GM19397 (cell line): ENCODE measurements at regions not wholly inside any gene's neighbourhood (a gene's known extent, or its start where the extent isn't known, plus 50 kb on each side); places are given as distances from the start of the nearest gene placed in this dataset.

Experiments used
- ATAC-seq: cut with Tn5 transposase; IDR thresholded peaks from one replicate; pipeline ENCODE4 v1.9.1; 2021; ENCODE audit warnings: mild to moderate bottlenecking, moderate library complexity; ENCODE audit not compliant: unreplicated experiment

- no peak for ATAC-seq
Measured at GRCh38 chr20:12627485-12627884, 381.3 kb upstream of the SPTLC3 start.

- ATAC-seq = no peak
Measured at GRCh38 chr20:12638633-12639312, 370.0 kb upstream of the SPTLC3 start.

DNA sequence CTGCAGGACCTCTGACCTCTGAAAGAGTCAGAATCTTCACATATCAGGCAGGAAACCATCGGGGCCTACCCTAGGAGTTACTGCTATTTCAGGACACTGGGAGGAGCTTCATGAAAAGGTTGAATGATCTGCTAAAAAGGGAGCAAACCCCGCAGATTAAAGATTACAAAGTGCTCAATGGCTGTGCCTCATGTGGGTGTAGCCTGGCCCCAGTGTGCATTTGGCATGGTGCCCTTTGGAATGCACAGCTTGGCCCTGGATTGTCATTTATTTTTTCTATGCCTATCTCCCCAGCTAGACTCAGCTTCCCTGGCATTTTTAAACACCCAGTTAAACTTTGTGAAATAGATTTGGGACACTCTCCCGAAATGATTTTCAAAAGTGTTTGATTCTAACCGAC lies 368.5 kb upstream of the SPTLC3 start:
- no peak for ATAC-seq

- ATAC-seq = no peak
Measured at GRCh38 chr20:12641619-12642018, 367.2 kb upstream of the SPTLC3 start.

DNA sequence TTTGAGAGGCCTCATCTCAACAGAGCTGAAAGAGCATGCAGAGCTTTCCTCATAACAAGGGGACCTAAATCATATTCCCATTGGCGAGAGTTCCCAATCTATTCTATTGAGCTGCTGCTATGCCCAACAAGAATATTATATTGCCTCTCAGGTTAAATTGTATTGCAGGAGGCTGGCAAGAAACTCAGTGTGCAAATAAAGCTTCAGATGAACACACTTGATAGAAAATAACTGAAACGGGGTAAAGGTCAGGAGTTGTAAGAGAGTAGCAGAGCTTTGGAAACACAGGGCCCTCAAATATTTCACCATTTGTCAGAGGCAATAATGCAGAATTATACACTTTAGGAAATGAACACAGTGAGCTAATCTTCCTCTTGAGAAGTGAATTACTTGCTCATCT lies 364.3 kb upstream of the SPTLC3 start:
- no peak for ATAC-seq

DNA sequence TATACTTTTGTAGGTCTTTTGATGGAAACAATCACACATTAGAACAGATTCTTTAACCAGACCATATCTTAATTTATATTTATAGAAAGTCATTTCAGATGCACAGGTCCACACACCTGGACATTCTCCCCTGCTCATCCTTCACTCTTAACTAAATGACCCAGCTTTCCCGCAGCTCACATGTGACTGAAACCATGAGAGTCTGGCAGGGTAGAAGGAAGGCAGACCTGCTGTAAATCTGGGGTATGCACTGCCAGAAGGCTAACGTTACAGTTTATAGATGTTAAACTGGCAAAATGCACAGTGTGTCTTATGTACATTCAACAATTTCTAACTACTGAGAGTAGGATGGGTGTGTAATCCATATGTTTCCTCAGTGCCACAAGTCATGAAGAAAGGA lies 359.5 kb upstream of the SPTLC3 start:
- no peak for ATAC-seq

- no peak for ATAC-seq
Measured at GRCh38 chr20:12653642-12654041, 355.1 kb upstream of the SPTLC3 start.

DNA sequence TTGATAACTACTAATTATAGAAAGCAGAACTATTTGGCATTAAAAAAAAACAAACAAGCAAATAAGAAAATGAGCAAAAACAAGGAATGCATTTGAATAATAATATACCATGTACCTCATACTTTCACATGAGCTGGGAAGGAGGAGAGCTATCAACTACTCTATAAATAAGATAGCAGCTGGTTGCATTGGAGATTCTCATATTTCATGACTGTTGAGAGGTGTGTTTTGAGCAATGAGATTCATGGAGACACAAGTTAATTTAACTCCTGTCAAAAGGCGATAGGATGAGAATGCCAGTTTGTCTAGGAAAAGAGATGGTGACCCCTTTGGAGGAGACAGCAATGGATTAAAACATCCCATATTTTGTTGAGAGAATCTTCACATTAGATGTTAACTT lies 348.8 kb upstream of the SPTLC3 start:
- no peak for ATAC-seq

DNA sequence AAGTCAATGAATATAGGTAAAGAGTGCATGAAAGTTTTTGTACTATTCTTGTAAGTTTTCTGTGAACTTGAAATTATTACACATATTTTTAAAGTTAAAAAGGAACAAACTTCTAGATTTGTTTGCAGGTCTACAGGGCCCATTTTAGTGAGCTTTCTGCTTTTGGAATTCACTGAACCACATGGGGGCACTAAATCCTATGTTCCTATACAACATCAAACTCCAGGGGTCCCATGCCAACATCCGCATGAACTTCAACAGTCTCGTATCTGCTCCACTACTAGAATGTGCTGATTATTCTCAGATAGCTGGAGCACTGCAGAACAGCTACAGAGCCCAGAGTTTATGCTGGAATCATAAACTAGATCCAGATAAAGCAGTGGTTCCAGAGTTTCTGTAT lies 347.9 kb upstream of the SPTLC3 start:
- no peak for ATAC-seq

- no peak for ATAC-seq
Measured at GRCh38 chr20:12670301-12670700, 338.5 kb upstream of the SPTLC3 start.

DNA sequence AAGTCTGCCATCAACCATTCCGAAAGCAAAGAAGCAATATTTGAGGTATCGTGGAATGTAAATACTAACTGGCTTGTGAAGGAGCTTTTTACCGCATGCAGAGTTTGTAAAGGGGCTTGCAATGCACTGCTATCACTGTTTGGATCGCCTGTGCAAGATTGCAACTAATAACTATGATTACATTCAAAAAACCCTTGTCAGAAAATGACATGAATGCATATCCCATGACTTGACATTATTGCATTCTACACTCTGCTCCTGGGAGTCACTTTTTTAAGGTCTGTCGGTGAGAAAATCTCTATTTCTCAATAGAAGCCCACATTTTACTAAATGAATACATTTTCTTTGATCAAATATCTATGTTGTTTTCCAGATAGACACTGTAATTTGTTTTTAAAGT lies 335.4 kb upstream of the SPTLC3 start:
- ATAC-seq = no peak

DNA sequence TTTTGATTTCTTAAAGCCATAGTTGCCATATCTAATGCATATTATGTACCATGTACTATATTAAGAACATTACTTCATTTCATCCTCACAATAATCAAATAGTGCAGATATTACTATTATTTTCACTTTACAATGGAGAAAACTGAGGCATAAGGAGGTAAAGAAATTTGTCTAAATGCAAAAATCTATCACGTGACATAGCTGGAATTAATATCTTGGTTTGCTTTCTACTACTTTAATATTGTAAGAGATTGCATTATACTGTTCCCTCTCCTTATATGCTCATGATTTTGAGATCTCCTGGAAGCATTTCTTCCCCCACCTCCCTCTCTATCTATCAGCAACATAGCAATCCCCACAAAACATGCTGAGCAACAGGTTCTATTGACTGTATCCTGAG lies 330.8 kb upstream of the SPTLC3 start:
- no peak for ATAC-seq

DNA sequence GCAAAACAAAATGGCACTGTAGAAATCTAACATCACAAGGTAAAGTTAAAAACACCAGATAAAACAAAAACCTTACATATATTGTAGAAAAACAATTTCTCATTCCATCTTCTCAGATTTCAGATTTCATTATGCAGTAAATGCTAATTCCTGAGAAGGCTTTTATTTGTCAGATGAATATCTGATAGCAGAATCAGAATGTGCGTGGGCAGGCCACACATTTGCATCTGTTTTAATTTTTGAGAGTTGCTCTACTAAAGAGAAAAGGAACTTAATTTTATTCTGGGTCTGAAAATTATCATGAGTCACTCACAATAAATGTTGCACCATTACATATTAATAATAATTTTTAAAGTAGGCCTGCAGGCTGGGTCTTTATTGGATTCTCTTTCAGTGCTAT lies 329.3 kb upstream of the SPTLC3 start:
- ATAC-seq = no peak

DNA sequence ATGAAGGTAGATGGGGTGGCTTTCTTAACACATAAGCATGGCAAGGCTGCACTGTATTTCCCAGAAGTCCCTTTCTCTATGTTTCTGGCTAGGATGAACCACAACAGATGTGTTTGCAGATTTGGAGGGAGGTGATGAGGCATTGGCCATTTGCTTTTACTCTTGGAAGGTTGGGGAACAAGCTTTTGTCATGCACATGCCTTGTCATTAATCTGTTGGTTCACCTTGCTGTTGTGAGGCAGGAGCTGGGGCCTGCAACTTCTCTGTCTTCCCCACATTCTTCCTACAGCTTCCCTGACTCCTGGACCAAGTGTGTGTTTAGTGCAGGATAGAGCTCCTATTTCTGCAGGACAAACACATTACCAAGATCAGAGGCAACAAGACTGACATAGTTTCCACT lies 326.2 kb upstream of the SPTLC3 start:
- no peak for ATAC-seq

GRCh38 chr20:12687476-12687875 lies 321.3 kb upstream of the SPTLC3 start:
- ATAC-seq = no peak

DNA sequence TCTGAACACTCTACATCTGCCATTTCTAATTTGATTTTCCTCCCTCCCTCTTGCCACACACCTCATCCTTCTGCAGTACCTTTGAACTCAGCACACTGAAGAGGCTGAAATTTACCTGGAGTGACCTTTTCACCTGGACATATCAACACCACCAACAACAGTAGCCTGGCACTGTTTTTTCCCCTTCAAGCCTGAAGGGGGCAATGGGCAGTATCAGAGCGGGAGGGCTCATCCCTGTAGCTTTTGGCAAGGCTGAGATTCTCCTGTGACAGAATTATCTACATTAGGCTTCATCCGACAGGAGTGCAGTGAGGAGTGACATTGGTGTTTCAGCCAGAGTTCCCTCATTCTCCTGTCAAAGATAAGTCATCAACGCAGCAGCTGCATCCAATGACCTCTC lies 312.8 kb upstream of the SPTLC3 start:
- ATAC-seq = no peak

DNA sequence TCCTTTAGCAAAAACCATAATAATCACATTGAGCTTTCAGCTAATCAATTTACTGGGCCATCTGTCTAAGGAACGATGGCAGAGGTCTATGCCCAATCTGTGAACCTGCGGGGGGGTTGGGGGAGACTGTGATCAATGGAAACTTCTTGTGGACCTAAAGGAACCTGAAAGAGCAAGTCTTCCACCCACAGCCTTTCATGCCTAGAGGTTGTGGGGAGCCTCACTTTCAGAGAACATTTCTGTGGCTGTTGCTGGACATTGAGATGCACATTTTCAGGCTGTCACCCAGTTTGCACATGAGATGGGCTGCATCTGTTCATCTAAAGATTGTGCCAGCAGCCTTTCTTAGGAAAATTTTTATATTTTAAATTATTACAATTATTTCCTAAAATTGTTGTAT lies 310.0 kb upstream of the SPTLC3 start:
- no peak for ATAC-seq

GRCh38 chr20:12699374-12700228 lies 309.2 kb upstream of the SPTLC3 start:
- ATAC-seq = no peak

DNA sequence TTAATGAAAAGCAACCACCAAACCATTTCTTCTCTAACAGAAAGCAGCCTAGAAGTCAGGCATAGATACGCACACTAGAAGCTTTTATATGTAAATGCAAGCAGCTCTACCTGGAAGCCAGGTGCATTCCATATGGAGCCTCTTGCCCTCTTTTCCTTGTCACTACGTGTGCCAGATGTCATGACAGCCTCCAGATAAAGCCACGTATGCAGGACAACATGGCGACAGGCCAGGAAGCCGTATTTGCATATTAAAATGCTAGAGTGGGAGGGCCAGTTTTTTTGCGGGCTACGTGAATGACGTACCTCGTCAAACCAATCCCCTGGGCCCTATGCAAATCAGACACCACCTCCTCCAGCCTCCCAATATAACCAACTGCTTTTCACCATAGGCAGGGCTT lies 308.1 kb upstream of the SPTLC3 start:
- ATAC-seq = no peak

DNA sequence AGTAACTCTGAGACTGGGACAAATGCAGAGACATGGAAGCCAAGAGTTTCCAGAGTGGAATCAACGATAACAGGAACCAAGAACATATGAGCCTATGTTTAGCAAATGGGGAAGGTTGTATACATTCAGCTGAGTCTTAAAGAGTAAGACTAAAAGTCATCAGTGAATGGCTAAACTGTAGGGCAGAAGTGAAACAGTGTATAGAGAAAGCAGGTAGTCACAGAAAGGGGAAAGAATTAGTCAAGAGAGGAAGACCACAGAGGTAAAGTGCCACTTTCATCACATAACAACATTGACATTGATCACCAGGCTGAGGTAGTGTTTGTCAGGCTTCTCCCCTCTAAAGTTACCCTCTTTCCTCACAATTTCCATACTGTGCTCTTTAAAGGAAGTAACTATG lies 306.5 kb upstream of the SPTLC3 start:
- no peak for ATAC-seq

DNA sequence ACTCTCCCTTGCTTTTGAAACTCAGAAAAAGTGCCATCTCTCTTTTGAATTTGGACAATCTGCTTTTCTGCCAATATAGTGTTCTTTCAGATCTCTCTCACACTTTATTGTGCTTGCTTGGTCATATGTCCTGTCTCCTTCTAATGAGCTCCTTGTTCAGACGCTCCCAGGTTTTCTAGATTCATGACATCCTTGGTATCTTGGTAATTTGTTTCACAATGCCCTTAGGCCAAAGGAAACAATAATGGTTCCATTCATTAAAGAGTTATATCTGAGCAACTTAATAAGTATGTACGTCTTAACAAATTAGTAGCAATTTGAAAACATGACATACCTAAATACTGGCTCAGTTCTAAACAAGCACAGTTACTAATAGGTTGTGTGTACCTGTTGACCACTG lies 293.4 kb upstream of the SPTLC3 start:
- ATAC-seq = no peak

DNA sequence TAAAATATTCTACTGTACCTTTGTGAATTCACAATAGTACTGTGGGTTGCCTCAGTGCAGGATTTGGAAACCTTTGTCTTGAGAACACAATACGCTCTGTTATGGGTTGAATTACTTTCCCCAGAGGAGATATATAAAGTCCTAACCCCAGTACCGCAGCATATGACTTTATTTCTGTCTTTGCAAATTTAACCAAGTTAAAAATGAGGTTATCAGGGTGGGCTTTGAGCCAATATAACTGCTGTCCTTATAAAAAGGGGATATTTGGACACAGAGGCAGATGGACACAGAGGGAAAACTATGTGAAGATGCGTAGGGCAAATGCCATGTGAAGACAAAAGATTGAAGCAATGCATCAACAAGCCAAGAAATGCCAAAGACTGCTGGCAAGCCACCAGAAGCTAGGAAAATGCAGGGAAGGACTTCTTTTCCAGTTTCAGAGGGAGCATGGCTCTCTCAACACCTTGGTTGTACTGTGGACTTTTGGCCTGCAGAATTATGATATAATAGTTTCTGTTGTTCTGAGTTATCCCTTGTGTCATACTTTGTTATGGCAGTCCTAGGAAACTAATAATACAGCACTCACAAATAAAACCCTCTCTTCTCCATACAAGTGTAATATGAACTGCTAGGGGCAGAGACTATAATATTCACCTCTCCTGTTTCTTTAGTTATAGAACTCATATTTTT lies 292.6 kb upstream of the SPTLC3 start:
- ATAC-seq = no peak
